Caco-2 (cell line): ENCODE measurements at regions not wholly inside any gene's neighbourhood (a gene's known extent, or its start where the extent isn't known, plus 50 kb on each side); places are given as distances from the start of the nearest gene placed in this dataset.

Experiments
- BruUV-seq: library from RNA; stranded (reverse); fragments of 400-500 nt; replicated peaks from 2 replicates; lab custom pipeline; 2021; lab: Mats Ljungman, UMichigan
- CTCF ChIA-PET: fragments of 300-600 bp; sonication (Branson Sonifier 250); formaldehyde crosslinking; loops from one replicate; lab custom pipeline; 2022; ENCODE audit warnings: antibody characterized with exemption; lab: Charles Lee
- POLR2A ChIA-PET: fragments of 300-600 bp; sonication (Branson Sonifier 250); formaldehyde crosslinking; loops from one replicate; lab custom pipeline; 2022; ENCODE audit warnings: antibody characterized with exemption; lab: Charles Lee
- DNase-seq, 2 experiments: peaks; one replicate each; pipeline versions ENCODE4 v3.0.0 to v3.0.0-alpha.2; 2020 to 2022
- H3K27me3 ChIP-seq: replicated peaks from 2 replicates; pipeline ENCODE4 v1.6.0; 2011; ENCODE audit warnings: low read length; ENCODE audit not compliant: control insufficient read depth, insufficient read depth
- H3K36me3 ChIP-seq: 2 replicates; pipeline ENCODE4 v1.5.1; 2011; ENCODE audit warnings: low read length; ENCODE audit not compliant: control insufficient read depth, insufficient read depth
- H3K4me1 ChIP-seq: fragments of 250-450 bp; sonication (Bioruptor Pico); 2 replicates; pipeline ENCODE4 v1.5.1; 2020; ENCODE audit warnings: mild to moderate bottlenecking
- H3K4me3 ChIP-seq: 2 replicates; pipeline ENCODE4 v1.5.1; 2011; ENCODE audit warnings: low read depth, mild to moderate bottlenecking, control low read depth, low read length
- H3K9me3 ChIP-seq: fragments of 250-450 bp; sonication (Bioruptor Pico); 2 replicates; pipeline ENCODE4 v1.5.1; 2020; ENCODE audit warnings: mild to moderate bottlenecking, moderate library complexity
- H3K27ac Mint-ChIP-seq: one replicate; pipeline ENCODE4 v1.8.0; 2022; ENCODE audit warnings: mixed read lengths; ENCODE audit not compliant: unreplicated experiment
- H3K27me3 Mint-ChIP-seq: one replicate; pipeline ENCODE4 v1.8.0; 2022; ENCODE audit warnings: mixed read lengths; ENCODE audit not compliant: insufficient read depth, unreplicated experiment
- H3K36me3 Mint-ChIP-seq: one replicate; pipeline ENCODE4 v1.8.0; 2022; ENCODE audit warnings: mild to moderate bottlenecking, mixed read lengths; ENCODE audit not compliant: insufficient read depth, unreplicated experiment
- H3K4me1 Mint-ChIP-seq: one replicate; pipeline ENCODE4 v1.8.0; 2022; ENCODE audit warnings: low read depth, mixed read lengths; ENCODE audit not compliant: unreplicated experiment
- H3K4me3 Mint-ChIP-seq: one replicate; pipeline ENCODE4 v1.8.0; 2022; ENCODE audit warnings: mild to moderate bottlenecking, moderate library complexity, mixed read lengths; ENCODE audit not compliant: unreplicated experiment
- H3K9me3 Mint-ChIP-seq: one replicate; pipeline ENCODE4 v1.8.0; 2022; ENCODE audit warnings: mixed read lengths; ENCODE audit not compliant: unreplicated experiment
- intact Hi-C: fragments of 100-400 bp; cut with micrococcal nuclease; formaldehyde crosslinking; loops from one replicate; pipeline ENCODE4 v1.10.0; 2022; ENCODE audit not compliant: unreplicated experiment
- TF ChIP-seq, protein P1 (sequence below), 2 experiments: fragments of 200-600 bp in 1 of 2; IDR thresholded peaks; 1 replicate in 1 of 2; 2 replicates in 1 of 2; pipeline versions ENCODE4 v1.5.1 to v1.8.0; 2011 to 2022; ENCODE audit warnings: antibody characterized with exemption in 1 of 2, control low read depth in 1 of 2, inconsistent platforms in 1 of 2, low read depth in 1 of 2, low read length in 1 of 2, mild to moderate bottlenecking in 1 of 2, moderate library complexity in 1 of 2; ENCODE audit not compliant: insufficient read depth in 1 of 2, severe bottlenecking in 1 of 2, unreplicated experiment in 1 of 2

DNA sequence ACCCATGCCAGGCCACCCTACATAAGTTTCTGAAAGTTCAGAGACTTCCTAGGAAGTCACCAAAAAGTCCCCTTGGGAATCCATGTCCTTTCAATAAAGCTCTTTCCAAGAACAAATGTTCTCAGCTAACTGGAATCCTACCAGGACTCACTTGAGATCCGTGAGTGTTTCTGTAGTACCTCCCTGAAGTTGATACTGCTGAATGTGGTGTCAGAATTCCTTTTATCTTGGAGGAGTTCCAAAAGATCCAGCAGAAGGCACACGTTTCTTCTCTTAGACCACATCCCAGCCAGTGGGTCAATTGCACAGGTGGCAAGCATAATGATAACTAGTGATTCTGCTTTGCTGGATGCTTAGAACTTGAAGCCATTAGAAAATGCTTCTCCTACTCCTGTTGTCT is 689.7 kb upstream of the IGFBP3 start:
- Histone ChIP-seq H3K4me1 (no peaks in the 10 kb centered on the region), H3K27me3 (no peaks in the 10 kb centered on the region), H3K36me3 (no peaks in the 10 kb centered on the region), H3K9me3 (no peaks in the 10 kb centered on the region), H3K4me3 (no peak overlapping the region)
- Mint-ChIP-seq H3K27ac (no peak overlapping the region), H3K9me3 (no peaks in the 10 kb centered on the region), H3K27me3 (no peaks in the 10 kb centered on the region), H3K4me1 (no peaks in the 10 kb centered on the region), H3K4me3 (no peak overlapping the region), H3K36me3 (no peaks in the 10 kb centered on the region)
- TF ChIP-seq, protein P1, sequence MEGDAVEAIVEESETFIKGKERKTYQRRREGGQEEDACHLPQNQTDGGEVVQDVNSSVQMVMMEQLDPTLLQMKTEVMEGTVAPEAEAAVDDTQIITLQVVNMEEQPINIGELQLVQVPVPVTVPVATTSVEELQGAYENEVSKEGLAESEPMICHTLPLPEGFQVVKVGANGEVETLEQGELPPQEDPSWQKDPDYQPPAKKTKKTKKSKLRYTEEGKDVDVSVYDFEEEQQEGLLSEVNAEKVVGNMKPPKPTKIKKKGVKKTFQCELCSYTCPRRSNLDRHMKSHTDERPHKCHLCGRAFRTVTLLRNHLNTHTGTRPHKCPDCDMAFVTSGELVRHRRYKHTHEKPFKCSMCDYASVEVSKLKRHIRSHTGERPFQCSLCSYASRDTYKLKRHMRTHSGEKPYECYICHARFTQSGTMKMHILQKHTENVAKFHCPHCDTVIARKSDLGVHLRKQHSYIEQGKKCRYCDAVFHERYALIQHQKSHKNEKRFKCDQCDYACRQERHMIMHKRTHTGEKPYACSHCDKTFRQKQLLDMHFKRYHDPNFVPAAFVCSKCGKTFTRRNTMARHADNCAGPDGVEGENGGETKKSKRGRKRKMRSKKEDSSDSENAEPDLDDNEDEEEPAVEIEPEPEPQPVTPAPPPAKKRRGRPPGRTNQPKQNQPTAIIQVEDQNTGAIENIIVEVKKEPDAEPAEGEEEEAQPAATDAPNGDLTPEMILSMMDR (IDR thresholded peaks at IDR 0.05; ENCODE audit: insufficient read depth in 1 of 2, low read depth in 1 of 2, low read length in 1 of 2, severe bottlenecking in 1 of 2, unreplicated experiment in 1 of 2): no peak
- ChIA-PET POLR2A (no interaction called here), CTCF (no interaction called here)
- intact Hi-C loops: no loop called here
- BruUV-seq: no TSS peak
- no peak for DNase-seq

DNA sequence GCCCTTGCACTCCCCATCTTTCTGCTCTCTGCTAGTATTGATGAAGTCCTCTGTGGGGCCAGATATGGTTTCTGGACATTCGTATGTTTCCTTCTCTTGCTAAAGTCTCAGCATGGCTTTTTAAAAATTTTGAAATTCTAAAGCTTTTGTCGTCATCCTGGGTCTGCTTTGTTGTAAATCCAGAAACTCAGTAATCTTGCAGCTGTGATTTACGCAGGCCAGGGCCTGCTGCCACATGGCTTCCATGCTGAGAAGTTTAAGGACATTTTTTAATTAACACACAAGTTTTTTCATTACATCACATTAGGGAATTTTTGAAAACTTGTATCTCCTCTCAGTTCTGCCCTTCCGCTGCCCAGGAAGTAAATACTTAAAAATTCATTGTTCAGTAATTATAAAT is 686.1 kb upstream of the IGFBP3 start:
- H3K4me3 Mint-ChIP-seq: no peak overlapping the region
- CTCF ChIA-PET: no interaction called here

DNA sequence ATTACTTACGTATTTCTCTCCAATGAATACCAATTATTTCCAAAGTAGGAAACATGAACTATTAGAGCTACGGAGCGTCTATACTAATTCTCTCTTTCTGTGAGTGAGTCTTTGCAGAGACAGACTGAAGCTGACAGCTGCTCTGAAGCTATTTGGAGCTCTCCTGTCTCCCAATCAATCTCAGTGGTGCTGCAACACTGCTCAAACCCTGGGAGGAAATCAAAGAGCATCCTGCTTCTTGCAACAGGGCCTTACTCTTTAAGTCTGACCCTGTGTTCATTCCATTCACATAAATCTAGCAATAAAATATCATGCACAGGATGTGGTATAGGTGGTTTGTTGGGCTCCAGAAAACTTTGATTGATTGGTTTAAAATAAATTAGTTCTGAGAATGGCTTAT is 685.7 kb upstream of the IGFBP3 start:
- intact Hi-C loops: no loop called here
- ChIA-PET POLR2A (no interaction called here), CTCF (interaction anchor here (0.6 kb wide), 1 partner anchor 317 kb away, joined by 3 read pairs; no protein-coding TSS in a partner anchor)
- Mint-ChIP-seq H3K9me3 (no peaks in the 10 kb centered on the region), H3K4me1 (no peaks in the 10 kb centered on the region), H3K27ac (no peak overlapping the region), H3K4me3 (no peak overlapping the region), H3K36me3 (no peaks in the 10 kb centered on the region), H3K27me3 (no peaks in the 10 kb centered on the region)
- H3K36me3 ChIP-seq: no peaks in the 10 kb centered on the region
- DNase-seq: no peak
- no TSS peak for BruUV-seq
- no peak overlapping the region for H3K4me3 ChIP-seq
- no peaks in the 10 kb centered on the region for H3K4me1 ChIP-seq
- H3K27me3 ChIP-seq: no peaks in the 10 kb centered on the region
- H3K9me3 ChIP-seq: no peaks in the 10 kb centered on the region
- TF ChIP-seq, protein P1 (IDR thresholded peaks at IDR 0.05; ENCODE audit: insufficient read depth in 1 of 2, low read depth in 1 of 2, low read length in 1 of 2, severe bottlenecking in 1 of 2, unreplicated experiment in 1 of 2): no peak

More for the DNA sequence above, 686.1 kb upstream of the IGFBP3 start:
- H3K36me3 ChIP-seq: no peaks in the 10 kb centered on the region
- intact Hi-C loops: no loop called here
- Mint-ChIP-seq H3K27me3 (no peaks in the 10 kb centered on the region), H3K4me1 (no peaks in the 10 kb centered on the region), H3K36me3 (no peaks in the 10 kb centered on the region), H3K27ac (no peak overlapping the region), H3K9me3 (no peaks in the 10 kb centered on the region)
- POLR2A ChIA-PET: no interaction called here
- DNase-seq: no peak
- H3K9me3 ChIP-seq: no peaks in the 10 kb centered on the region
- no TSS peak for BruUV-seq
- TF ChIP-seq, protein P1 (IDR thresholded peaks at IDR 0.05; ENCODE audit: insufficient read depth in 1 of 2, low read depth in 1 of 2, low read length in 1 of 2, severe bottlenecking in 1 of 2, unreplicated experiment in 1 of 2): no peak
- H3K27me3 ChIP-seq: no peaks in the 10 kb centered on the region
- no peak overlapping the region for H3K4me3 ChIP-seq
- H3K4me1 ChIP-seq: no peaks in the 10 kb centered on the region
